GM18868 (cell line): ENCODE measurements at regions not wholly inside any gene's neighbourhood (a gene's known extent, or its start where the extent isn't known, plus 50 kb on each side); places are given as distances from the start of the nearest gene placed in this dataset.
"Not testable (repeated sequence)": the region's sequence is repeated elsewhere in the genome, so short reads cannot be mapped to it uniquely, and the experiment has no call there.

ENCODE experiments used
- ATAC-seq: cut with Tn5 transposase; IDR thresholded peaks from one replicate; pipeline ENCODE4 v1.9.1; 2021; ENCODE audit warnings: mild to moderate bottlenecking, moderate library complexity; ENCODE audit not compliant: unreplicated experiment

GRCh38 chr6:11411593-11411992, 126.0 kb upstream of the TMEM170B start:
- ATAC-seq, result no peak

GRCh38 chr6:11410539-11411307, 126.8 kb upstream of the TMEM170B start:
- ATAC-seq, result peak; percentile 62

- ATAC-seq, result no peak
Measured at GRCh38 chr6:11409371-11409770, 128.2 kb upstream of the TMEM170B start.

- no peak for ATAC-seq
Measured at GRCh38 chr6:11407414-11407813, 130.1 kb upstream of the TMEM170B start.

GRCh38 chr6:11404838-11405237, 132.7 kb upstream of the TMEM170B start:
- no peak for ATAC-seq

- ATAC-seq, result peak; percentile 66
Measured at GRCh38 chr6:11404081-11404480, 133.5 kb upstream of the TMEM170B start.

- no peak for ATAC-seq
Measured at GRCh38 chr6:11403035-11403601, 134.4 kb upstream of the TMEM170B start.

GRCh38 chr6:11402581-11402980, 135.0 kb upstream of the TMEM170B start:
- ATAC-seq, result not testable (repeated sequence)

- ATAC-seq, result not testable (repeated sequence)
Measured at GRCh38 chr6:11401954-11402353, 135.6 kb upstream of the TMEM170B start.

GRCh38 chr6:11398451-11399326, 138.9 kb upstream of the TMEM170B start:
- no peak for ATAC-seq

- no peak for ATAC-seq
Measured at GRCh38 chr6:11397622-11398450, 139.7 kb upstream of the TMEM170B start.

GRCh38 chr6:11396860-11397259, 140.7 kb upstream of the TMEM170B start:
- ATAC-seq, result no peak

- no peak for ATAC-seq
Measured at GRCh38 chr6:11393713-11394627, 143.6 kb upstream of the TMEM170B start.

GRCh38 chr6:11392778-11393507, 144.6 kb upstream of the TMEM170B start:
- ATAC-seq, result no peak

GRCh38 chr6:11391934-11392777, 145.4 kb upstream of the TMEM170B start:
- ATAC-seq, result no peak

GRCh38 chr6:11389977-11390376, 147.6 kb upstream of the TMEM170B start:
- ATAC-seq, result no peak

- no peak for ATAC-seq
Measured at GRCh38 chr6:11388983-11389944, 148.3 kb upstream of the TMEM170B start.
